Motor neuron (in vitro differentiated cells): ENCODE measurements at regions not wholly inside any gene's neighbourhood (a gene's known extent, or its start where the extent isn't known, plus 50 kb on each side); places are given as distances from the start of the nearest gene placed in this dataset.

Experiments
- ATAC-seq, 8 experiments: fragments of 200-7000 bp; cut with Tn5 transposase; replicated peaks in 6 of 8; 2 replicates each; pipeline ENCODE4 v1.8.0; 2021; ENCODE audit warnings: mild to moderate bottlenecking in 8 of 8, moderate library complexity in 8 of 8
- H3K27ac ChIP-seq, 2 donors: fragments of 250-450 bp; sonication (Bioruptor Pico); 2 replicates each; pipeline ENCODE4 v1.9.0; 2021; ENCODE audit warnings: antibody characterized with exemption in 2 of 2, mild to moderate bottlenecking in 2 of 2, moderate library complexity in 1 of 2
- H3K4me1 ChIP-seq, 2 donors: fragments of 250-450 bp; sonication (Bioruptor Pico); replicated peaks in 1 of 2; 2 replicates each; pipeline ENCODE4 v1.6.1; 2021; ENCODE audit warnings: antibody characterized with exemption in 2 of 2, mild to moderate bottlenecking in 2 of 2, moderate library complexity in 1 of 2
- H3K4me3 ChIP-seq, 5 donors: fragments of 250-450 bp; sonication (Bioruptor Pico); 2 replicates each; pipeline ENCODE4 v1.9.0; 2021; ENCODE audit warnings: antibody characterized with exemption in 5 of 5, mild to moderate bottlenecking in 5 of 5, moderate library complexity in 4 of 5
- WGBS, 10 experiments: fragments of 450-650 bp; shearing (Covaris generic); methylation state at CpG; one replicate each; pipeline ENCODE4 v1.0.0; 2022; 5-methylcytosine and 5-hydroxymethylcytosine counted together
- in situ Hi-C, 9 experiments: fragments of 400-800 bp; cut with MboI; loops; one replicate each; pipeline ENCODE4 v1.15.0; 2021; ENCODE audit warnings: low sequenced_read_pairs in 9 of 9, low pct_unique_long_range_greater_than_20kb in 2 of 9; ENCODE audit not compliant: unreplicated experiment in 9 of 9

- ATAC-seq = no peak
- H3K27ac ChIP-seq = no peak overlapping the region
- no peak overlapping the region for H3K4me3 ChIP-seq
- in situ Hi-C loops = loop anchor here in 2 of 9 experiments (25.0 kb wide), 1 partner anchor 648 kb away; no protein-coding TSS in a partner anchor
- H3K4me1 ChIP-seq = no peaks in the 10 kb centered on the region
- 0 to 22% (median 0%) methylated on average over 1 of the region's 1 CpG for WGBS, 10 experiments
These were observed 61.5 kb upstream of the TDRD3 start for GRCh38 chr13:60335531-60335930.

DNA sequence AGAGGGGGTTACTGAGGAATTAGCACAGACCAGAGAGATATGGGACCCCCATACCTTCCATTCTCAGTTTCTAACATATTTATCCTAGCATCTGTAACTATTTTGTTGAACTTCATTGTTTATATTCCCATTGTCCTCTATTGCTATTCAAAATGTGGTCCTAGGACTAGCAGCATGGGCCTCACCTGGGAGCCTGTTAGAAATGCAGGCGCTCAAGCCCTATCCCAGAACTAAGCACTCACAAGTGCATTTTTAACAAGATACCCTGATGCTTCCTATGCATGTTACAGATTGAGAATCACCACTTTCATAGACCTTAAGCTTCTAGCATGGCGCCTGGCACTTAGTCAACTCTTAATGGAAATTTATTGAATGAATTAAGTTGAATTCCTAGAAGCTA, 58.3 kb upstream of the TDRD3 start:
- Histone ChIP-seq H3K27ac (no peak overlapping the region), H3K4me1 (no peaks in the 10 kb centered on the region), H3K4me3 (no peak overlapping the region)
- ATAC-seq = no peak
- 57 to 100% (median 80%) methylated on average over 1 to 2 of the region's 2 CpGs; no CpG with 5 or more reads in 3 of the 10 experiments for WGBS, 10 experiments
- in situ Hi-C loops = loop anchor here in 2 of 9 experiments (25.0 kb wide), 1 partner anchor 651 kb away; no protein-coding TSS in a partner anchor

GRCh38 chr13:60343978-60344377, 53.0 kb upstream of the TDRD3 start:
- no peak for ATAC-seq
- 0 to 100% (median 60%) methylated on average over 1 of the region's 1 CpG; no CpG with 5 or more reads in 3 of the 10 experiments for WGBS, 10 experiments

DNA sequence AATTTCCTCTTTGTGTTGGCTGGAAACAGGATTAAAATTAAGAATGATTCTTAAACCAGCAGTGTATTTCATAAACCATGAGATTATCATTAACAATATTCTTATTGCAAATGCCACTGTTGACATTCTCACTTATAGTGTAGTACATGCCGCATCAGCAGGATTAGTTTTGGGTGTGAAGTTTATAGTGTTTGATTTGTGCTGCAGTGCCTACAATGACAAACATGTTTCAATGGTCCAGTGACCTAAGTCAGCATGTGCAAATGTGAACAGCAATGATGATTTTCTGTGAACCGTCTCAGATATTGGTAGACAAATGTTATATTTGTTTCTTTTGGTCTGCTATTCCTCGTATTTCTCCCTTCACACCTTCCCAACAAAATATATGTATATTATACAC, 49.8 kb upstream of the TDRD3 start:
- in situ Hi-C loops = loop anchor here in 2 of 9 experiments (25.0 kb wide), 1 partner anchor 660 kb away; no protein-coding TSS in a partner anchor
- WGBS, 10 experiments = 19 to 100% (median 83%) methylated on average over 1 to 3 of the region's 3 CpGs; no CpG with 5 or more reads in 1 of the 10 experiments

More at GRCh38 chr13:60343978-60344377, 53.0 kb upstream of the TDRD3 start:
- H3K27ac ChIP-seq = no peak overlapping the region
- in situ Hi-C loops = loop anchor here in 2 of 9 experiments (25.0 kb wide), 1 partner anchor 657 kb away; no protein-coding TSS in a partner anchor
- no peaks in the 10 kb centered on the region for H3K4me1 ChIP-seq
- no peak overlapping the region for H3K4me3 ChIP-seq

More for the DNA sequence above, 49.8 kb upstream of the TDRD3 start:
- H3K27ac ChIP-seq = no peak overlapping the region
- ATAC-seq = no peak
- no peak overlapping the region for H3K4me3 ChIP-seq
- H3K4me1 ChIP-seq = no peaks in the 10 kb centered on the region
